HCT116 (cell line): ENCODE measurements at regions not wholly inside any gene's neighbourhood (a gene's known extent, or its start where the extent isn't known, plus 50 kb on each side); places are given as distances from the start of the nearest gene placed in this dataset.

ENCODE experiments used
- ATAC-seq: fragments of 200-7000 bp; cut with Tn5 transposase; 2 replicates; pipeline ENCODE4 v1.9.1; 2020; ENCODE audit warnings: mild to moderate bottlenecking, moderate library complexity
- BruUV-seq: library from RNA; stranded (reverse); fragments of 400-500 nt; replicated peaks from 2 replicates; lab custom pipeline; 2021; lab: Mats Ljungman, UMichigan
- CTCF ChIA-PET: fragments of 300-600 bp; sonication (Branson Sonifier 250); formaldehyde crosslinking; loops from one replicate; lab custom pipeline; 2021; ENCODE audit warnings: antibody characterized with exemption; lab: Charles Lee
- POLR2A ChIA-PET: fragments of 300-600, 350-600 bp; sonication (Branson Sonifier 250); formaldehyde crosslinking; loops from one replicate; lab custom pipeline; 2021; ENCODE audit warnings: antibody characterized with exemption; lab: Charles Lee
- RAD21 ChIA-PET, 2 experiments: fragments of 300-600 bp; sonication (Branson Sonifier 250); formaldehyde crosslinking; loops; one replicate each; lab custom pipeline; 2023; ENCODE audit warnings: low total read pairs in 2 of 2; ENCODE audit not compliant: uncharacterized antibody in 2 of 2, unreplicated experiment in 2 of 2, low non-redundant PET in 1 of 2; lab: Charles Lee
- DNase-seq: peaks from one replicate; pipeline ENCODE4 v3.0.0-alpha.2; 2010; ENCODE audit warnings: low read depth, low spot score
- H2AFZ ChIP-seq: fragments of 200-600 bp; shearing (Covaris generic), sonication (generic); 2 replicates; pipeline ENCODE4 v1.6.1; 2017; ENCODE audit warnings: low read depth, mixed run types, mixed read lengths, antibody characterized with exemption, low read length; ENCODE audit not compliant: poor library complexity, severe bottlenecking
- H3K27ac ChIP-seq: 2 replicates; pipeline ENCODE4 v1.5.1; 2012; ENCODE audit warnings: low read depth, low read length
- H3K27me3 ChIP-seq: fragments of 200-600 bp; sonication (generic); 2 replicates; pipeline ENCODE4 v1.6.1; 2016; ENCODE audit warnings: mixed run types, low read length, mixed read lengths; ENCODE audit not compliant: insufficient read depth
- H3K36me3 ChIP-seq, 2 experiments: fragments of 200-500 bp in 1 of 2; fragments of 200-600 bp in 1 of 2; sonication (Bioruptor generic) in 1 of 2; sonication (generic) in 1 of 2; 2 replicates each; pipeline versions ENCODE4 v1.5.1 to v1.6.1; 2014 to 2016; ENCODE audit warnings: low read length in 2 of 2, inconsistent platforms in 1 of 2, mixed read lengths in 1 of 2, mixed run types in 1 of 2; ENCODE audit not compliant: insufficient read depth in 2 of 2, control insufficient read depth in 1 of 2
- H3K4me1 ChIP-seq, 2 experiments: fragments of 200-600 bp in 1 of 2; sonication (generic) in 1 of 2; 2 replicates each; pipeline versions ENCODE4 v1.5.1 to v1.6.1; 2012 to 2017; ENCODE audit warnings: low read length in 2 of 2, inconsistent platforms in 1 of 2, mild to moderate bottlenecking in 1 of 2, mixed read lengths in 1 of 2, mixed run types in 1 of 2, moderate library complexity in 1 of 2; ENCODE audit not compliant: insufficient read depth in 2 of 2, control insufficient read depth in 1 of 2
- H3K4me2 ChIP-seq: fragments of 200-600 bp; sonication (generic); 2 replicates; pipeline ENCODE4 v1.6.1; 2017; ENCODE audit warnings: mixed run types, low read length, mixed read lengths
- H3K4me3 ChIP-seq, 2 experiments: fragments of 200-600 bp in 1 of 2; sonication (generic) in 1 of 2; replicated peaks in 1 of 2; 2 replicates each; pipeline ENCODE4 v1.5.1; 2011 to 2016; ENCODE audit warnings: low read length in 2 of 2, control low read depth in 1 of 2, low read depth in 1 of 2, mild to moderate bottlenecking in 1 of 2, mixed read lengths in 1 of 2, mixed run types in 1 of 2
- H3K79me2 ChIP-seq: fragments of 200-600 bp; sonication (generic); 2 replicates; pipeline ENCODE4 v1.6.1; 2017; ENCODE audit warnings: mild to moderate bottlenecking, mixed run types, low read length, moderate library complexity, mixed read lengths; ENCODE audit not compliant: insufficient read depth
- H3K9ac ChIP-seq: fragments of 200-600 bp; sonication (generic); 2 replicates; pipeline ENCODE4 v1.6.1; 2016; ENCODE audit warnings: low read length, mixed read lengths
- H3K9me2 ChIP-seq: fragments of 200-600 bp; sonication (generic), shearing (Covaris generic); 2 replicates; pipeline ENCODE4 v1.6.1; 2017; ENCODE audit warnings: mixed run types, mild to moderate bottlenecking, moderate library complexity; ENCODE audit not compliant: insufficient read depth
- H3K9me3 ChIP-seq, 2 experiments: fragments of 200-500 bp in 1 of 2; fragments of 200-600 bp in 1 of 2; sonication (Bioruptor generic) in 1 of 2; sonication (generic) in 1 of 2; 2 replicates each; pipeline ENCODE4 v1.6.1; 2014 to 2017; ENCODE audit warnings: low read length in 2 of 2, mixed read lengths in 2 of 2, inconsistent platforms in 1 of 2, low read depth in 1 of 2, mild to moderate bottlenecking in 1 of 2, mixed run types in 1 of 2, moderate library complexity in 1 of 2; ENCODE audit not compliant: control insufficient read depth in 1 of 2, insufficient read depth in 1 of 2
- H4K20me1 ChIP-seq: fragments of 200-600 bp; sonication (generic), shearing (Covaris generic); 2 replicates; pipeline ENCODE4 v1.6.1; 2017; ENCODE audit warnings: mixed run types, mild to moderate bottlenecking, moderate library complexity; ENCODE audit not compliant: insufficient read depth
- CBX3 ChIP-seq: IDR thresholded peaks from 2 replicates; pipeline ENCODE4 v1.6.1; 2012; ENCODE audit warnings: low read depth
- CEBPB ChIP-seq: IDR thresholded peaks from 2 replicates; pipeline ENCODE4 v1.6.1; 2012; ENCODE audit warnings: low read depth
- EGR1 ChIP-seq: IDR thresholded peaks from 2 replicates; pipeline ENCODE4 v1.6.1; 2012; ENCODE audit warnings: low read depth
- ELF1 ChIP-seq: IDR thresholded peaks from 2 replicates; pipeline ENCODE4 v1.6.1; 2012; ENCODE audit warnings: low read depth, borderline replicate concordance
- FOSL1 ChIP-seq: IDR thresholded peaks from 2 replicates; pipeline ENCODE4 v1.6.1; 2012; ENCODE audit warnings: low read depth
- RAD21 ChIP-seq: IDR thresholded peaks from 2 replicates; pipeline ENCODE4 v1.6.1; 2012; ENCODE audit warnings: low read depth, mild to moderate bottlenecking
- YY1 ChIP-seq: IDR thresholded peaks from 2 replicates; pipeline ENCODE4 v1.6.1; 2011; ENCODE audit warnings: low read length, low read depth, moderate library complexity, mild to moderate bottlenecking; ENCODE audit not compliant: insufficient replicate concordance; ENCODE audit errors: extremely low read depth
- ZFX ChIP-seq: fragments of 450-650 bp; IDR thresholded peaks from 2 replicates; pipeline ENCODE4 v1.6.1; 2017
- intact Hi-C: fragments of 100-400 bp; cut with micrococcal nuclease; formaldehyde crosslinking; loops from 2 replicates; pipeline ENCODE4 v1.10.0; 2022
- TF ChIP-seq, protein P1 (sequence below): IDR thresholded peaks from 2 replicates; pipeline ENCODE4 v1.6.1; 2012
- TF ChIP-seq, protein P2 (sequence below): IDR thresholded peaks from 2 replicates; pipeline ENCODE4 v1.6.1; 2012; ENCODE audit warnings: low read depth
- TF ChIP-seq, protein P3 (sequence below): IDR thresholded peaks from 2 replicates; pipeline ENCODE4 v1.6.1; 2012
- TF ChIP-seq, protein P4 (sequence below), 3 experiments: fragments of 200-600 bp in 1 of 3; sonication (generic) in 1 of 3; IDR thresholded peaks in 2 of 3; conservative IDR thresholded peaks in 1 of 3; 2 replicates each; pipeline ENCODE4 v1.5.1; 2012 to 2017; ENCODE audit warnings: low read depth in 2 of 3, low read length in 2 of 3, antibody characterized with exemption in 1 of 3, borderline replicate concordance in 1 of 3, control low read depth in 1 of 3, mild to moderate bottlenecking in 1 of 3, mixed read lengths in 1 of 3, mixed run types in 1 of 3, moderate library complexity in 1 of 3; ENCODE audit not compliant: insufficient read depth in 1 of 3
- TF ChIP-seq, protein P5 (sequence below): IDR thresholded peaks from 2 replicates; pipeline ENCODE4 v1.6.1; 2011; ENCODE audit warnings: mild to moderate bottlenecking, low read length, moderate library complexity; ENCODE audit not compliant: insufficient replicate concordance; ENCODE audit errors: extremely low read depth

DNA sequence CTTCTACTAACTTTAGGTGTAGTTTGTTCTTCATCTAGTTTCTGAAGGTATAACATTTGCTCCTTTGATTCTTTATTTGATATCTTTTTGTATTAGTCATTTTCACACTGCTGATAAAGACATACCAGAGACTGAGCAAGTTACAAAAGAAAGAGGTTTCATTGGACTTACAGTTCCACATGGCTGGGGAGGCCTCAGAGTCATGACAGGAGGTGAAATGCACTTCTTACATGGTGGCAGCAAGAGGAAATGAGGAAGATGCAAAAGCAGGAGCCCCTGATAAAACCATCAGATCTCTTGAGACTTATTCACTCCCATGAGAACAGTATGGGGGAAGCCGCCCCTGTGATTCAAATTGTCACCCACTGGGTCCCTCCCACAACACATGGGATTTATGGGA lies 544.4 kb upstream of the DSEL start:
- ATAC-seq (no peak), DNase-seq (no peak)
- BruUV-seq, result no TSS peak
- Histone ChIP-seq H3K27me3 (no peaks in the 10 kb centered on the region), H3K36me3 (no peaks in the 10 kb centered on the region), H3K9me3 (peaks cover 11% of the 10 kb centered on the region in 2 experiments; a peak in 2 of 4 replicates), H3K27ac (no peak overlapping the region), H3K4me1 (no peaks in the 10 kb centered on the region), H3K9ac (no peak overlapping the region), H3K4me3 (no peak overlapping the region), H3K79me2 (no peaks in the 10 kb centered on the region), H3K9me2 (no peaks in the 10 kb centered on the region), H3K4me2 (no peak overlapping the region), H4K20me1 (no peaks in the 10 kb centered on the region), H2AFZ (no peak overlapping the region)
- RAD21 ChIA-PET, result no interaction called here
- TF ChIP-seq, protein P1, sequence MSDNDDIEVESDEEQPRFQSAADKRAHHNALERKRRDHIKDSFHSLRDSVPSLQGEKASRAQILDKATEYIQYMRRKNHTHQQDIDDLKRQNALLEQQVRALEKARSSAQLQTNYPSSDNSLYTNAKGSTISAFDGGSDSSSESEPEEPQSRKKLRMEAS, result no peak
- POLR2A ChIA-PET, result no interaction called here
- intact Hi-C loops, result no loop called here
- CTCF ChIA-PET, result no interaction called here

DNA sequence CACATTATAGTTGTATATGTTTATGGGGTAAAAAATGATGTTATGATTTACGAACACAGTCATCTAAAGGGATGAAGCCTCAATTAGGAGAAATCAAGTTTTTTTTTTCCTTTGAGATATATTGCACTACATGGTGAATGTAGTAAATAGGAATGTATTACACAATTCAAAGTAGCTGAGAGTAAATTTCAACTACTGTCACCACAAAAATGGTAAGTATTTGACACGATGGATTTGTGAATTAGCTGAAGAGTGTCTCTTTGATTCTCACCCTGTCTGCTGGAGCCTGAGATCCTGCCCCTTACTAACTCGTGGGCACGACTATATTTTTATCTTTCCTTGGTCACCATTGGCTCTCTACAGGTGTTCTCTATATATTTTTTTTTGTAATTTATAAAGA lies 540.4 kb upstream of the DSEL start:
- ChIA-PET CTCF (no interaction called here), RAD21 (no interaction called here), POLR2A (no interaction called here)
- no TSS peak for BruUV-seq
- Histone ChIP-seq H3K36me3 (no peaks in the 10 kb centered on the region), H3K4me1 (no peaks in the 10 kb centered on the region), H3K9me3 (peaks cover 4 to 16% of the 10 kb centered on the region in 2 experiments; a peak in 1 of 4 replicates), H3K9me2 (no peaks in the 10 kb centered on the region), H3K27me3 (no peaks in the 10 kb centered on the region), H3K79me2 (no peaks in the 10 kb centered on the region), H3K4me3 (no peak overlapping the region), H3K9ac (no peak overlapping the region), H3K27ac (no peak overlapping the region), H2AFZ (no peak overlapping the region), H4K20me1 (no peaks in the 10 kb centered on the region), H3K4me2 (no peak overlapping the region)
- intact Hi-C loops, result no loop called here
- ATAC-seq (no peak), DNase-seq (no peak)
- TF ChIP-seq, protein P2, sequence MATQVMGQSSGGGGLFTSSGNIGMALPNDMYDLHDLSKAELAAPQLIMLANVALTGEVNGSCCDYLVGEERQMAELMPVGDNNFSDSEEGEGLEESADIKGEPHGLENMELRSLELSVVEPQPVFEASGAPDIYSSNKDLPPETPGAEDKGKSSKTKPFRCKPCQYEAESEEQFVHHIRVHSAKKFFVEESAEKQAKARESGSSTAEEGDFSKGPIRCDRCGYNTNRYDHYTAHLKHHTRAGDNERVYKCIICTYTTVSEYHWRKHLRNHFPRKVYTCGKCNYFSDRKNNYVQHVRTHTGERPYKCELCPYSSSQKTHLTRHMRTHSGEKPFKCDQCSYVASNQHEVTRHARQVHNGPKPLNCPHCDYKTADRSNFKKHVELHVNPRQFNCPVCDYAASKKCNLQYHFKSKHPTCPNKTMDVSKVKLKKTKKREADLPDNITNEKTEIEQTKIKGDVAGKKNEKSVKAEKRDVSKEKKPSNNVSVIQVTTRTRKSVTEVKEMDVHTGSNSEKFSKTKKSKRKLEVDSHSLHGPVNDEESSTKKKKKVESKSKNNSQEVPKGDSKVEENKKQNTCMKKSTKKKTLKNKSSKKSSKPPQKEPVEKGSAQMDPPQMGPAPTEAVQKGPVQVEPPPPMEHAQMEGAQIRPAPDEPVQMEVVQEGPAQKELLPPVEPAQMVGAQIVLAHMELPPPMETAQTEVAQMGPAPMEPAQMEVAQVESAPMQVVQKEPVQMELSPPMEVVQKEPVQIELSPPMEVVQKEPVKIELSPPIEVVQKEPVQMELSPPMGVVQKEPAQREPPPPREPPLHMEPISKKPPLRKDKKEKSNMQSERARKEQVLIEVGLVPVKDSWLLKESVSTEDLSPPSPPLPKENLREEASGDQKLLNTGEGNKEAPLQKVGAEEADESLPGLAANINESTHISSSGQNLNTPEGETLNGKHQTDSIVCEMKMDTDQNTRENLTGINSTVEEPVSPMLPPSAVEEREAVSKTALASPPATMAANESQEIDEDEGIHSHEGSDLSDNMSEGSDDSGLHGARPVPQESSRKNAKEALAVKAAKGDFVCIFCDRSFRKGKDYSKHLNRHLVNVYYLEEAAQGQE, result no peak
- TF ChIP-seq FOSL1 (no peak), RAD21 (no peak), EGR1 (no peak), CEBPB (no peak), ZFX (no peak), CBX3 (no peak), YY1 (no peak), ELF1 (no peak)
- TF ChIP-seq, protein P3, sequence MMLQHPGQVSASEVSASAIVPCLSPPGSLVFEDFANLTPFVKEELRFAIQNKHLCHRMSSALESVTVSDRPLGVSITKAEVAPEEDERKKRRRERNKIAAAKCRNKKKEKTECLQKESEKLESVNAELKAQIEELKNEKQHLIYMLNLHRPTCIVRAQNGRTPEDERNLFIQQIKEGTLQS, result no peak
- TF ChIP-seq, protein P4, sequence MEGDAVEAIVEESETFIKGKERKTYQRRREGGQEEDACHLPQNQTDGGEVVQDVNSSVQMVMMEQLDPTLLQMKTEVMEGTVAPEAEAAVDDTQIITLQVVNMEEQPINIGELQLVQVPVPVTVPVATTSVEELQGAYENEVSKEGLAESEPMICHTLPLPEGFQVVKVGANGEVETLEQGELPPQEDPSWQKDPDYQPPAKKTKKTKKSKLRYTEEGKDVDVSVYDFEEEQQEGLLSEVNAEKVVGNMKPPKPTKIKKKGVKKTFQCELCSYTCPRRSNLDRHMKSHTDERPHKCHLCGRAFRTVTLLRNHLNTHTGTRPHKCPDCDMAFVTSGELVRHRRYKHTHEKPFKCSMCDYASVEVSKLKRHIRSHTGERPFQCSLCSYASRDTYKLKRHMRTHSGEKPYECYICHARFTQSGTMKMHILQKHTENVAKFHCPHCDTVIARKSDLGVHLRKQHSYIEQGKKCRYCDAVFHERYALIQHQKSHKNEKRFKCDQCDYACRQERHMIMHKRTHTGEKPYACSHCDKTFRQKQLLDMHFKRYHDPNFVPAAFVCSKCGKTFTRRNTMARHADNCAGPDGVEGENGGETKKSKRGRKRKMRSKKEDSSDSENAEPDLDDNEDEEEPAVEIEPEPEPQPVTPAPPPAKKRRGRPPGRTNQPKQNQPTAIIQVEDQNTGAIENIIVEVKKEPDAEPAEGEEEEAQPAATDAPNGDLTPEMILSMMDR (IDR thresholded peaks at IDR 0.05 in 2 of 3, conservative IDR thresholded peaks at IDR 0.05 in 1 of 3; ENCODE audit: borderline replicate concordance in 1 of 3, insufficient read depth in 1 of 3, low read depth in 2 of 3, low read length in 2 of 3), result no peak
- TF ChIP-seq, protein P5, sequence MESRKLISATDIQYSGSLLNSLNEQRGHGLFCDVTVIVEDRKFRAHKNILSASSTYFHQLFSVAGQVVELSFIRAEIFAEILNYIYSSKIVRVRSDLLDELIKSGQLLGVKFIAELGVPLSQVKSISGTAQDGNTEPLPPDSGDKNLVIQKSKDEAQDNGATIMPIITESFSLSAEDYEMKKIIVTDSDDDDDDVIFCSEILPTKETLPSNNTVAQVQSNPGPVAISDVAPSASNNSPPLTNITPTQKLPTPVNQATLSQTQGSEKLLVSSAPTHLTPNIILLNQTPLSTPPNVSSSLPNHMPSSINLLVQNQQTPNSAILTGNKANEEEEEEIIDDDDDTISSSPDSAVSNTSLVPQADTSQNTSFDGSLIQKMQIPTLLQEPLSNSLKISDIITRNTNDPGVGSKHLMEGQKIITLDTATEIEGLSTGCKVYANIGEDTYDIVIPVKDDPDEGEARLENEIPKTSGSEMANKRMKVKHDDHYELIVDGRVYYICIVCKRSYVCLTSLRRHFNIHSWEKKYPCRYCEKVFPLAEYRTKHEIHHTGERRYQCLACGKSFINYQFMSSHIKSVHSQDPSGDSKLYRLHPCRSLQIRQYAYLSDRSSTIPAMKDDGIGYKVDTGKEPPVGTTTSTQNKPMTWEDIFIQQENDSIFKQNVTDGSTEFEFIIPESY, result no peak
